Neural cell (in vitro differentiated cells): ENCODE measurements at regions not wholly inside any gene's neighbourhood (a gene's known extent, or its start where the extent isn't known, plus 50 kb on each side); places are given as distances from the start of the nearest gene placed in this dataset.

Source experiments
- EP300 ChIP-seq: fragments of 450-650 bp; conservative IDR thresholded peaks from 2 replicates; pipeline ENCODE4 v1.6.1; 2014; ENCODE audit warnings: antibody characterized with exemption, mild to moderate bottlenecking, moderate library complexity; ENCODE audit not compliant: poor library complexity, severe bottlenecking
- EZH2 ChIP-seq: fragments of 200-600, 300-800 bp; shearing (Covaris generic), sonication (generic); IDR thresholded peaks from 2 replicates; pipeline ENCODE4 v1.6.1; 2014; ENCODE audit warnings: antibody characterized with exemption, low read length, borderline replicate concordance, mild to moderate bottlenecking; ENCODE audit not compliant: insufficient read depth, poor library complexity, severe bottlenecking
- MXI1 ChIP-seq: fragments of 450-650 bp; conservative IDR thresholded peaks from 2 replicates; pipeline ENCODE4 v1.6.1; 2014; ENCODE audit warnings: antibody characterized with exemption, mild to moderate bottlenecking; ENCODE audit not compliant: poor library complexity, severe bottlenecking
- POLR2AphosphoS5 ChIP-seq: IDR thresholded peaks from 2 replicates; pipeline ENCODE4 v1.6.1; 2012
- TAF1 ChIP-seq: IDR thresholded peaks from 2 replicates; pipeline ENCODE4 v1.6.1; 2012; ENCODE audit warnings: low read depth
- TF ChIP-seq, protein P1 (sequence below): fragments of 450-650 bp; IDR thresholded peaks from 2 replicates; pipeline ENCODE4 v1.5.1; 2014; ENCODE audit warnings: antibody characterized with exemption, mild to moderate bottlenecking, moderate library complexity; ENCODE audit not compliant: poor library complexity, severe bottlenecking
- TF ChIP-seq, protein P2 (sequence below): IDR thresholded peaks from 2 replicates; pipeline ENCODE4 v1.6.1; 2012; ENCODE audit warnings: borderline replicate concordance

DNA sequence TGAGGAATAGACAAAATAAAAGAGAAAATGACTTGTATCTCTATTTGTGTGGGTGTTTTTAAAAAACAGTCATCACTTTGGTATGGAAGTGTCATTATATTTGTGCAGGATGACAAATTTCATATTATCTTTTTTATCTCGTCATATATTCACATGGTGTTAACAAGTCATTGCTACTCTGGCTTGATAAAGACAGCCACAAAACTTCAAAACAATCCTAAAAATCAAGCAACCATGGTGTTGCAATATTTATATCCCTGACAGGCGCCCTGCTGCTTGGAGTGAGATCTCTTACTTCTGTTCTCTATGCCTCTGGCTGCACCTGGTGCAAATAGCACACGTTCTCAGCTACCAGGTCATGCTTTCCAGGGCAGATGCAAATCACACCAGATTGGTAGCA lies 278.0 kb upstream of the EPHA4 start:
- TF ChIP-seq POLR2AphosphoS5: no peak
- TF ChIP-seq EP300: no peak
- no peak for TF ChIP-seq EZH2
- TF ChIP-seq, protein P1, sequence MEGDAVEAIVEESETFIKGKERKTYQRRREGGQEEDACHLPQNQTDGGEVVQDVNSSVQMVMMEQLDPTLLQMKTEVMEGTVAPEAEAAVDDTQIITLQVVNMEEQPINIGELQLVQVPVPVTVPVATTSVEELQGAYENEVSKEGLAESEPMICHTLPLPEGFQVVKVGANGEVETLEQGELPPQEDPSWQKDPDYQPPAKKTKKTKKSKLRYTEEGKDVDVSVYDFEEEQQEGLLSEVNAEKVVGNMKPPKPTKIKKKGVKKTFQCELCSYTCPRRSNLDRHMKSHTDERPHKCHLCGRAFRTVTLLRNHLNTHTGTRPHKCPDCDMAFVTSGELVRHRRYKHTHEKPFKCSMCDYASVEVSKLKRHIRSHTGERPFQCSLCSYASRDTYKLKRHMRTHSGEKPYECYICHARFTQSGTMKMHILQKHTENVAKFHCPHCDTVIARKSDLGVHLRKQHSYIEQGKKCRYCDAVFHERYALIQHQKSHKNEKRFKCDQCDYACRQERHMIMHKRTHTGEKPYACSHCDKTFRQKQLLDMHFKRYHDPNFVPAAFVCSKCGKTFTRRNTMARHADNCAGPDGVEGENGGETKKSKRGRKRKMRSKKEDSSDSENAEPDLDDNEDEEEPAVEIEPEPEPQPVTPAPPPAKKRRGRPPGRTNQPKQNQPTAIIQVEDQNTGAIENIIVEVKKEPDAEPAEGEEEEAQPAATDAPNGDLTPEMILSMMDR: no peak
- TF ChIP-seq TAF1: no peak
- no peak for TF ChIP-seq MXI1
- TF ChIP-seq, protein P2, sequence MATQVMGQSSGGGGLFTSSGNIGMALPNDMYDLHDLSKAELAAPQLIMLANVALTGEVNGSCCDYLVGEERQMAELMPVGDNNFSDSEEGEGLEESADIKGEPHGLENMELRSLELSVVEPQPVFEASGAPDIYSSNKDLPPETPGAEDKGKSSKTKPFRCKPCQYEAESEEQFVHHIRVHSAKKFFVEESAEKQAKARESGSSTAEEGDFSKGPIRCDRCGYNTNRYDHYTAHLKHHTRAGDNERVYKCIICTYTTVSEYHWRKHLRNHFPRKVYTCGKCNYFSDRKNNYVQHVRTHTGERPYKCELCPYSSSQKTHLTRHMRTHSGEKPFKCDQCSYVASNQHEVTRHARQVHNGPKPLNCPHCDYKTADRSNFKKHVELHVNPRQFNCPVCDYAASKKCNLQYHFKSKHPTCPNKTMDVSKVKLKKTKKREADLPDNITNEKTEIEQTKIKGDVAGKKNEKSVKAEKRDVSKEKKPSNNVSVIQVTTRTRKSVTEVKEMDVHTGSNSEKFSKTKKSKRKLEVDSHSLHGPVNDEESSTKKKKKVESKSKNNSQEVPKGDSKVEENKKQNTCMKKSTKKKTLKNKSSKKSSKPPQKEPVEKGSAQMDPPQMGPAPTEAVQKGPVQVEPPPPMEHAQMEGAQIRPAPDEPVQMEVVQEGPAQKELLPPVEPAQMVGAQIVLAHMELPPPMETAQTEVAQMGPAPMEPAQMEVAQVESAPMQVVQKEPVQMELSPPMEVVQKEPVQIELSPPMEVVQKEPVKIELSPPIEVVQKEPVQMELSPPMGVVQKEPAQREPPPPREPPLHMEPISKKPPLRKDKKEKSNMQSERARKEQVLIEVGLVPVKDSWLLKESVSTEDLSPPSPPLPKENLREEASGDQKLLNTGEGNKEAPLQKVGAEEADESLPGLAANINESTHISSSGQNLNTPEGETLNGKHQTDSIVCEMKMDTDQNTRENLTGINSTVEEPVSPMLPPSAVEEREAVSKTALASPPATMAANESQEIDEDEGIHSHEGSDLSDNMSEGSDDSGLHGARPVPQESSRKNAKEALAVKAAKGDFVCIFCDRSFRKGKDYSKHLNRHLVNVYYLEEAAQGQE: no peak
